ENCODE measurements at regions not wholly inside any gene's neighbourhood (a gene's known extent, or its start where the extent isn't known, plus 50 kb on each side); places are given as distances from the start of the nearest gene placed in this dataset.

GRCh38 chr2:58932801-58933200, 691.7 kb upstream of the FANCL start:
- TF ChIP-seq, protein P1, sequence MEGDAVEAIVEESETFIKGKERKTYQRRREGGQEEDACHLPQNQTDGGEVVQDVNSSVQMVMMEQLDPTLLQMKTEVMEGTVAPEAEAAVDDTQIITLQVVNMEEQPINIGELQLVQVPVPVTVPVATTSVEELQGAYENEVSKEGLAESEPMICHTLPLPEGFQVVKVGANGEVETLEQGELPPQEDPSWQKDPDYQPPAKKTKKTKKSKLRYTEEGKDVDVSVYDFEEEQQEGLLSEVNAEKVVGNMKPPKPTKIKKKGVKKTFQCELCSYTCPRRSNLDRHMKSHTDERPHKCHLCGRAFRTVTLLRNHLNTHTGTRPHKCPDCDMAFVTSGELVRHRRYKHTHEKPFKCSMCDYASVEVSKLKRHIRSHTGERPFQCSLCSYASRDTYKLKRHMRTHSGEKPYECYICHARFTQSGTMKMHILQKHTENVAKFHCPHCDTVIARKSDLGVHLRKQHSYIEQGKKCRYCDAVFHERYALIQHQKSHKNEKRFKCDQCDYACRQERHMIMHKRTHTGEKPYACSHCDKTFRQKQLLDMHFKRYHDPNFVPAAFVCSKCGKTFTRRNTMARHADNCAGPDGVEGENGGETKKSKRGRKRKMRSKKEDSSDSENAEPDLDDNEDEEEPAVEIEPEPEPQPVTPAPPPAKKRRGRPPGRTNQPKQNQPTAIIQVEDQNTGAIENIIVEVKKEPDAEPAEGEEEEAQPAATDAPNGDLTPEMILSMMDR (IDR thresholded peaks at IDR 0.05), result no peak
- no peak for TF ChIP-seq POLR2A (IDR thresholded peaks at IDR 0.05)
